Thoracic aorta (tissue), 2 donors: ENCODE measurements at regions not wholly inside any gene's neighbourhood (a gene's known extent, or its start where the extent isn't known, plus 50 kb on each side); places are given as distances from the start of the nearest gene placed in this dataset.

ENCODE experiments used
- ATAC-seq: fragments of 150-250 bp; one replicate; pipeline ENCODE4 v1.8.0; 2017; ENCODE audit warnings: low read depth; ENCODE audit not compliant: insufficient number of reproducible peaks, low FRiP score
- DNase-seq: peaks from one replicate; pipeline ENCODE4 v3.0.0-alpha.2; 2020; ENCODE audit warnings: low spot score
- H3K27ac ChIP-seq, 2 donors: fragments of 200-600 bp; sonication (generic); 1 replicate in 1 of 2; 2 replicates in 1 of 2; pipeline ENCODE4 v1.5.1; 2016; ENCODE audit warnings: mild to moderate bottlenecking in 2 of 2, moderate library complexity in 2 of 2
- H3K27me3 ChIP-seq: fragments of 200-600 bp; sonication (generic); replicated peaks from 2 replicates; pipeline ENCODE4 v1.6.0; 2016; ENCODE audit warnings: mild to moderate bottlenecking; ENCODE audit not compliant: insufficient read depth
- H3K36me3 ChIP-seq: fragments of 200-600 bp; sonication (generic); one replicate; pipeline ENCODE4 v1.5.1; 2016
- H3K4me1 ChIP-seq, 2 donors: fragments of 200-600 bp; sonication (generic); 1 replicate in 1 of 2; 2 replicates in 1 of 2; pipeline versions ENCODE4 v1.5.1 to v1.6.0; 2016; ENCODE audit warnings: low read depth in 2 of 2, mild to moderate bottlenecking in 1 of 2; ENCODE audit not compliant: control insufficient read depth in 1 of 2
- H3K4me3 ChIP-seq: fragments of 200-600 bp; sonication (generic); 2 replicates; pipeline ENCODE4 v1.5.1; 2016; ENCODE audit warnings: mild to moderate bottlenecking
- H3K9me3 ChIP-seq: fragments of 200-600 bp; sonication (generic); 2 replicates; pipeline ENCODE4 v1.5.1; 2016
- TF ChIP-seq, protein P1 (sequence below): fragments of 200-600 bp; sonication (generic); IDR thresholded peaks from one replicate; pipeline ENCODE4 v1.5.1; 2019; ENCODE audit warnings: antibody characterized with exemption

DNA sequence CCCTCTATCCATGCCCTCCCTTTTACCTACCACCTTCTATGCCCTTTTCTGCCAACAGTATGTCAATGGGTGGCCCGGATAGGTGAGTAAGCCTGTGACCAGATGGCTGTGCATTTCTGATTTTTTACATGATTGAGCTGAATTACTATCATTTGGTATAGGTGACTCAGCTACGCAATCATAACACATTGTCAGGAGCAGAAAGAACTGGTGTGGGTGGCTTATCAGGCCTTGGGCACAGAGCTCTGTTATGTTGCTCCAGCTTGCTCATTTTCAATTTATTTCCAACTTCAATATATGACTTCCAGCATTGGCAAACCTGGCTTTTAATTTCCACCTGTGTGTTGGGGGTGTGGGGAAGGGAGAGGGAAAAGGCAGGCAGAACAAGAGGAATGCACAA, 86.6 kb upstream of the AGBL1 start:
- Histone ChIP-seq H3K4me1 (no peaks in the 10 kb centered on the region), H3K27me3 (no peaks in the 10 kb centered on the region), H3K27ac (no peak overlapping the region), H3K9me3 (peaks cover 3% of the 10 kb centered on the region), H3K36me3 (no peaks in the 10 kb centered on the region), H3K4me3 (no peak overlapping the region)
- TF ChIP-seq, protein P1, sequence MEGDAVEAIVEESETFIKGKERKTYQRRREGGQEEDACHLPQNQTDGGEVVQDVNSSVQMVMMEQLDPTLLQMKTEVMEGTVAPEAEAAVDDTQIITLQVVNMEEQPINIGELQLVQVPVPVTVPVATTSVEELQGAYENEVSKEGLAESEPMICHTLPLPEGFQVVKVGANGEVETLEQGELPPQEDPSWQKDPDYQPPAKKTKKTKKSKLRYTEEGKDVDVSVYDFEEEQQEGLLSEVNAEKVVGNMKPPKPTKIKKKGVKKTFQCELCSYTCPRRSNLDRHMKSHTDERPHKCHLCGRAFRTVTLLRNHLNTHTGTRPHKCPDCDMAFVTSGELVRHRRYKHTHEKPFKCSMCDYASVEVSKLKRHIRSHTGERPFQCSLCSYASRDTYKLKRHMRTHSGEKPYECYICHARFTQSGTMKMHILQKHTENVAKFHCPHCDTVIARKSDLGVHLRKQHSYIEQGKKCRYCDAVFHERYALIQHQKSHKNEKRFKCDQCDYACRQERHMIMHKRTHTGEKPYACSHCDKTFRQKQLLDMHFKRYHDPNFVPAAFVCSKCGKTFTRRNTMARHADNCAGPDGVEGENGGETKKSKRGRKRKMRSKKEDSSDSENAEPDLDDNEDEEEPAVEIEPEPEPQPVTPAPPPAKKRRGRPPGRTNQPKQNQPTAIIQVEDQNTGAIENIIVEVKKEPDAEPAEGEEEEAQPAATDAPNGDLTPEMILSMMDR: no peak
- ATAC-seq: no peak
- DNase-seq: no peak

DNA sequence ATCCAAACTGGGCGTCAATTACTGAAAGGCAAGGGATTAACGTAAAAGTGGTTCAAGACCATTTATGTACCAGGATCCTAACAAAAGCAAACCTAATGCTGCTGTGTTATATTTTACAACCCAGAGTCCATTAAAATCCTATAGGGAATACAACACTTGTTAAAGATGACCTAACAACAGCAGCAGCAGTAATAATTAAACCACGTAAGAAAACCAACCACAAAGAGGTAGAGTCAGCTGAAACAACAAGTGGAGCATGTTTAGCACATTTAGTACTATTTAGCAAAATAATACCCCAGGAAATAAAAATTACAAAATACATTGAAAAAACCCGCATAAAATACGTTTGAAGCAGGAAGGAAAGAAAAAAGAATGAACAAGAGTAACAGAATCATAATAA, 82.1 kb upstream of the AGBL1 start:
- no peak overlapping the region for H3K27ac ChIP-seq
- no peaks in the 10 kb centered on the region for H3K4me1 ChIP-seq
- H3K27me3 ChIP-seq: no peaks in the 10 kb centered on the region
- ATAC-seq (no peak), DNase-seq (no peak)
- TF ChIP-seq, protein P1: no peak
- no peaks in the 10 kb centered on the region for H3K36me3 ChIP-seq
- peaks cover 3% of the 10 kb centered on the region for H3K9me3 ChIP-seq
- no peak overlapping the region for H3K4me3 ChIP-seq

- Histone ChIP-seq H3K27ac (no peak overlapping the region), H3K4me3 (no peak overlapping the region), H3K9me3 (no peaks in the 10 kb centered on the region), H3K36me3 (no peaks in the 10 kb centered on the region), H3K27me3 (no peaks in the 10 kb centered on the region), H3K4me1 (no peaks in the 10 kb centered on the region)
- ATAC-seq: no peak
- TF ChIP-seq, protein P1: no peak
- no peak for DNase-seq
Measured at GRCh38 chr15:85999658-86000057, 80.0 kb upstream of the AGBL1 start.

DNA sequence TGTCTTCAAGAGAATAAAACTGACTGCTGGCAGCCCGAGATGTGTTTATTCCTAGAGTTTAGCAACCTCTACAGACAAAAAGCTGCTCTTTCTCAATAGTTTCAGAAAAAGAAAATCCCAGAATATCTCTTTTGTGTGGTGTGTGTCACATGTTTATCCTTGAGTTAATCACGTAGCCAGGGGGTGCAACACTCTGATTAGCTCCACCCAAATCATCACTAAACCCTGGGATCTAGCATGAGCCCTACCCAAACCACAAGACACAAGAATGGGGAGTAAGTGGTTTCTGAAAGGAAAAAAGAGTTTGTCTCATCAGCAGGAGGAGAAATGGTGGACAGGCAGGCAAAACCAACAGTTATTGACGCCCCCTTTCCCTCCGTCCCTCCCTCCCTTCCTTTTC, 78.5 kb upstream of the AGBL1 start:
- no peaks in the 10 kb centered on the region for H3K27me3 ChIP-seq
- H3K9me3 ChIP-seq: no peaks in the 10 kb centered on the region
- no peak for DNase-seq
- no peak for ATAC-seq
- H3K36me3 ChIP-seq: no peaks in the 10 kb centered on the region
- no peak overlapping the region for H3K4me3 ChIP-seq
- H3K27ac ChIP-seq: no peak overlapping the region
- TF ChIP-seq, protein P1: no peak
- no peaks in the 10 kb centered on the region for H3K4me1 ChIP-seq

GRCh38 chr15:86002444-86002843, 77.2 kb upstream of the AGBL1 start:
- H3K4me1 ChIP-seq: no peaks in the 10 kb centered on the region
- H3K4me3 ChIP-seq: no peak overlapping the region
- H3K27ac ChIP-seq: no peak overlapping the region
- H3K27me3 ChIP-seq: no peaks in the 10 kb centered on the region
- TF ChIP-seq, protein P1: no peak
- no peaks in the 10 kb centered on the region for H3K36me3 ChIP-seq
- no peaks in the 10 kb centered on the region for H3K9me3 ChIP-seq
- DNase-seq: no peak
- ATAC-seq: no peak
